ENCODE measurements at regions not wholly inside any gene's neighbourhood (a gene's known extent, or its start where the extent isn't known, plus 50 kb on each side); places are given as distances from the start of the nearest gene placed in this dataset.

DNA sequence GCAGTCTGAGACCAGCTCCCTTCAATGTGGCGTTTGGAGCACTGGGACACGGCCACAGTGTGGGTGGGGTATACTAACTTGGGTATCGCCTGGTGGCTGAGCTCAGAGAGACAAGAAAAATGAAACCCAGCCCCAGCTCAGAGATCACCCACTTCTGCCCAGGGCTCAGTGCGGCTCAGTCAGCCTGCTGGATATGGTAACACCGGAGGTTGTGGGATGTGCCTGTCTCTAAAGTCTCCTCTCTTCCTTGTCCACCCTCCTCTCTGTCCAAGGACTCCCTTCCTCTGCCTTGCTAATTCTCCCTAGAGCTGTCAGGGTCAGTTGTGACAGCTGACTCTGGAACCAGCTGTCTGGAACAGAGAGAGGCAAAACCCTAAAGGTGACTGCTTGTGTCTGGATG, 149.1 kb downstream of the PTPN20 start:
- no peak overlapping the region for H3K4me3 ChIP-seq
- in situ Hi-C loops (cut with MboI; ENCODE audit: low pct_ligation_motif_present in 1 of 4, low pct_unique_long_range_greater_than_20kb in 1 of 4, low sequenced_read_pairs in 3 of 4) (no loop called here), intact Hi-C loops (cut with DNase I; ENCODE audit: low total_unique reads) (no loop called here)
- DNase-seq: no peak
- no peaks in the 10 kb centered on the region for H3K36me3 ChIP-seq
- WGBS, 2 donors (ENCODE audit: low coverage in 1 of 2): 91% methylated on average over 5 of the region's 5 CpGs; no CpG with 5 or more reads in 1 of the 2 donors
- TF ChIP-seq, protein P1, sequence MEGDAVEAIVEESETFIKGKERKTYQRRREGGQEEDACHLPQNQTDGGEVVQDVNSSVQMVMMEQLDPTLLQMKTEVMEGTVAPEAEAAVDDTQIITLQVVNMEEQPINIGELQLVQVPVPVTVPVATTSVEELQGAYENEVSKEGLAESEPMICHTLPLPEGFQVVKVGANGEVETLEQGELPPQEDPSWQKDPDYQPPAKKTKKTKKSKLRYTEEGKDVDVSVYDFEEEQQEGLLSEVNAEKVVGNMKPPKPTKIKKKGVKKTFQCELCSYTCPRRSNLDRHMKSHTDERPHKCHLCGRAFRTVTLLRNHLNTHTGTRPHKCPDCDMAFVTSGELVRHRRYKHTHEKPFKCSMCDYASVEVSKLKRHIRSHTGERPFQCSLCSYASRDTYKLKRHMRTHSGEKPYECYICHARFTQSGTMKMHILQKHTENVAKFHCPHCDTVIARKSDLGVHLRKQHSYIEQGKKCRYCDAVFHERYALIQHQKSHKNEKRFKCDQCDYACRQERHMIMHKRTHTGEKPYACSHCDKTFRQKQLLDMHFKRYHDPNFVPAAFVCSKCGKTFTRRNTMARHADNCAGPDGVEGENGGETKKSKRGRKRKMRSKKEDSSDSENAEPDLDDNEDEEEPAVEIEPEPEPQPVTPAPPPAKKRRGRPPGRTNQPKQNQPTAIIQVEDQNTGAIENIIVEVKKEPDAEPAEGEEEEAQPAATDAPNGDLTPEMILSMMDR (IDR thresholded peaks at IDR 0.05): no peak
- TF ChIP-seq POLR2A (IDR thresholded peaks at IDR 0.05): no peak
- no peak for TF ChIP-seq EP300 (IDR thresholded peaks at IDR 0.05; ENCODE audit: low read depth)
- no peak overlapping the region for H3K27ac ChIP-seq
- H3K4me1 ChIP-seq: no peaks in the 10 kb centered on the region
- no peaks in the 10 kb centered on the region for H3K27me3 ChIP-seq
- no peaks in the 10 kb centered on the region for H3K9me3 ChIP-seq

GRCh38 chr10:47060993-47061500, 149.8 kb downstream of the PTPN20 start:
- no peaks in the 10 kb centered on the region for H3K27me3 ChIP-seq
- no peak overlapping the region for H3K4me3 ChIP-seq
- 68 to 71% methylated on average over 2 to 8 of the region's 8 CpGs for WGBS, 2 donors (ENCODE audit: low coverage in 1 of 2)
- TF ChIP-seq POLR2AphosphoS5 (IDR thresholded peaks at IDR 0.05) (no peak), POLR2A (IDR thresholded peaks at IDR 0.05) (no peak), EP300 (IDR thresholded peaks at IDR 0.05; ENCODE audit: low read depth) (no peak)
- TF ChIP-seq, protein P1 (IDR thresholded peaks at IDR 0.05): no peak
- DNase-seq: no peak
- intact Hi-C loops (cut with DNase I; ENCODE audit: low total_unique reads): no loop called here
- no peaks in the 10 kb centered on the region for H3K4me1 ChIP-seq
- H3K36me3 ChIP-seq: no peaks in the 10 kb centered on the region
- no peak overlapping the region for H3K27ac ChIP-seq
- in situ Hi-C loops (cut with MboI; ENCODE audit: low pct_ligation_motif_present in 1 of 4, low pct_unique_long_range_greater_than_20kb in 1 of 4, low sequenced_read_pairs in 3 of 4): no loop called here
- no peaks in the 10 kb centered on the region for H3K9me3 ChIP-seq

GRCh38 chr10:47061776-47062175, 150.5 kb downstream of the PTPN20 start:
- Histone ChIP-seq H3K27me3 (no peaks in the 10 kb centered on the region), H3K4me3 (no peak overlapping the region), H3K27ac (no peak overlapping the region), H3K36me3 (no peaks in the 10 kb centered on the region), H3K4me1 (no peaks in the 10 kb centered on the region), H3K9me3 (no peaks in the 10 kb centered on the region)
- DNase-seq: no peak
- intact Hi-C loops (cut with DNase I; ENCODE audit: low total_unique reads) (no loop called here), in situ Hi-C loops (cut with MboI; ENCODE audit: low pct_ligation_motif_present in 1 of 4, low pct_unique_long_range_greater_than_20kb in 1 of 4, low sequenced_read_pairs in 3 of 4) (no loop called here)
- TF ChIP-seq POLR2A (IDR thresholded peaks at IDR 0.05) (no peak), EP300 (IDR thresholded peaks at IDR 0.05; ENCODE audit: low read depth) (no peak), POLR2AphosphoS5 (IDR thresholded peaks at IDR 0.05) (no peak)
- TF ChIP-seq, protein P1 (IDR thresholded peaks at IDR 0.05): no peak
- WGBS, 2 donors (ENCODE audit: low coverage in 1 of 2): 87% methylated on average over 3 of the region's 3 CpGs; no CpG with 5 or more reads in 1 of the 2 donors

GRCh38 chr10:47062441-47063200, 151.4 kb downstream of the PTPN20 start:
- intact Hi-C loops (cut with DNase I; ENCODE audit: low total_unique reads) (no loop called here), in situ Hi-C loops (cut with MboI; ENCODE audit: low pct_ligation_motif_present in 1 of 4, low pct_unique_long_range_greater_than_20kb in 1 of 4, low sequenced_read_pairs in 3 of 4) (no loop called here)
- TF ChIP-seq EP300 (IDR thresholded peaks at IDR 0.05; ENCODE audit: low read depth) (no peak), POLR2A (IDR thresholded peaks at IDR 0.05) (no peak), POLR2AphosphoS5 (IDR thresholded peaks at IDR 0.05) (no peak)
- TF ChIP-seq, protein P1 (IDR thresholded peaks at IDR 0.05): no peak
- WGBS, 2 donors (ENCODE audit: low coverage in 1 of 2): 60 to 68% methylated on average over 9 to 12 of the region's 12 CpGs
- Histone ChIP-seq H3K4me3 (no peak overlapping the region), H3K4me1 (no peaks in the 10 kb centered on the region), H3K27ac (no peak overlapping the region), H3K27me3 (no peaks in the 10 kb centered on the region), H3K9me3 (no peaks in the 10 kb centered on the region), H3K36me3 (no peaks in the 10 kb centered on the region)
- DNase-seq: no peak
